HEK293T (cell line): ENCODE measurements at regions not wholly inside any gene's neighbourhood (a gene's known extent, or its start where the extent isn't known, plus 50 kb on each side); places are given as distances from the start of the nearest gene placed in this dataset.
A peak's percentile ranks its signal among the peaks of the same experiment; 100 is the strongest.

ENCODE experiments used
- CTCF ChIA-PET: fragments of 350-600 bp; formaldehyde crosslinking; extraction: SDS; loops from one replicate; lab custom pipeline; 2021; ENCODE audit warnings: antibody characterized with exemption, inconsistent platforms; lab: Yijun Ruan, JAX
- POLR2A ChIA-PET: fragments of 350-600 bp; formaldehyde crosslinking; extraction: SDS; loops from one replicate; lab custom pipeline; 2020; ENCODE audit warnings: antibody characterized with exemption, inconsistent platforms; lab: Yijun Ruan, JAX
- DNase-seq: peaks from one replicate; pipeline ENCODE4 v3.0.0; 2012; ENCODE audit warnings: mixed read lengths; ENCODE audit errors: extremely low spot score
- ARNT ChIP-seq: fragments of 450-650 bp; IDR thresholded peaks from 2 replicates; pipeline ENCODE4 v1.6.1; 2017; ENCODE audit warnings: mild to moderate bottlenecking
- BHLHE40 ChIP-seq: fragments of 450-650 bp; IDR thresholded peaks from 2 replicates; pipeline ENCODE4 v1.6.1; 2016; ENCODE audit warnings: mild to moderate bottlenecking, moderate library complexity, borderline replicate concordance
- CTBP1 ChIP-seq: fragments of 450-650 bp; IDR thresholded peaks from 2 replicates; pipeline ENCODE4 v1.6.1; 2016; ENCODE audit warnings: borderline replicate concordance
- ELF4 ChIP-seq: fragments of 450-650 bp; IDR thresholded peaks from 2 replicates; pipeline ENCODE4 v1.6.1; 2017; ENCODE audit warnings: antibody characterized with exemption
- FOXA1 ChIP-seq: fragments of 450-650 bp; IDR thresholded peaks from 2 replicates; pipeline ENCODE4 v1.6.1; 2016; ENCODE audit warnings: mild to moderate bottlenecking
- FOXK2 ChIP-seq: fragments of 450-650 bp; IDR thresholded peaks from 2 replicates; pipeline ENCODE4 v1.6.1; 2016; ENCODE audit warnings: mild to moderate bottlenecking
- FOXM1 ChIP-seq: fragments of 450-650 bp; IDR thresholded peaks from 2 replicates; pipeline ENCODE4 v1.6.1; 2017; ENCODE audit warnings: mild to moderate bottlenecking, borderline replicate concordance
- HDGF ChIP-seq: fragments of 450-650 bp; IDR thresholded peaks from 2 replicates; pipeline ENCODE4 v1.6.1; 2017; ENCODE audit warnings: antibody characterized with exemption, borderline replicate concordance
- L3MBTL2 ChIP-seq: fragments of 450-650 bp; conservative IDR thresholded peaks from 2 replicates; pipeline ENCODE4 v1.6.1; 2016; ENCODE audit warnings: mild to moderate bottlenecking
- LEF1 ChIP-seq: fragments of 450-650 bp; IDR thresholded peaks from 2 replicates; pipeline ENCODE4 v1.6.1; 2017; ENCODE audit warnings: mild to moderate bottlenecking, borderline replicate concordance
- NFRKB ChIP-seq: fragments of 450-650 bp; IDR thresholded peaks from 2 replicates; pipeline ENCODE4 v1.6.1; 2016; ENCODE audit warnings: mild to moderate bottlenecking, moderate library complexity
- PKNOX1 ChIP-seq: fragments of 450-650 bp; IDR thresholded peaks from 2 replicates; pipeline ENCODE4 v1.6.1; 2016
- SP1 ChIP-seq: fragments of 450-650 bp; IDR thresholded peaks from 2 replicates; pipeline ENCODE4 v1.6.1; 2017
- SUZ12 ChIP-seq: fragments of 450-650 bp; IDR thresholded peaks from 2 replicates; pipeline ENCODE4 v1.6.1; 2016; ENCODE audit warnings: mild to moderate bottlenecking
- TARDBP ChIP-seq: fragments of 450-650 bp; IDR thresholded peaks from 2 replicates; pipeline ENCODE4 v1.6.1; 2016
- ZNF384 ChIP-seq: fragments of 450-650 bp; IDR thresholded peaks from 2 replicates; pipeline ENCODE4 v1.6.1; 2016

GRCh38 chr13:91141543-91142061 is 205.9 kb upstream of the MIR17HG start:
- peak; percentile 61 for DNase-seq
- CTCF ChIA-PET: interaction anchor here (0.9 to 1.9 kb wide), 6 partner anchors 13 to 106 kb away, joined by 3 to 7 read pairs (median 4); no protein-coding TSS in a partner anchor
- TF ChIP-seq CTBP1 (peak; percentile 78), PKNOX1 (peak; percentile 96), ELF4 (no peak), ZNF384 (peak; percentile 72; the same call in 1 of the 2 replicates), FOXM1 (0 out of 2 replicates have a peak, but pooled peaks have one; percentile 54)
- POLR2A ChIA-PET: interaction anchor here (1.0 to 1.8 kb wide), 2 partner anchors 10 to 21 kb away, joined by 3 to 4 read pairs; no protein-coding TSS in a partner anchor

- POLR2A ChIA-PET: interaction anchor here (0.9 to 1.8 kb wide), 4 partner anchors 9 to 205 kb away, joined by 3 to 4 read pairs (median 4); partner anchors contain the start of gene MIR17HG
- TF ChIP-seq FOXM1 (no peak), PKNOX1 (peak; percentile 84), ZNF384 (no peak), FOXK2 (peak; percentile 56; the same call in 1 of the 2 replicates), FOXA1 (peak; percentile 28; the same call in 1 of the 2 replicates), CTBP1 (no peak; the same call in 1 of the 2 replicates), L3MBTL2 (0 out of 2 replicates have a peak, but pooled peaks have one; percentile 25), SUZ12 (no peak)
- CTCF ChIA-PET: interaction anchor here (1.0 to 1.5 kb wide), 6 partner anchors 9 to 105 kb away, joined by 3 to 6 read pairs (median 4); no protein-coding TSS in a partner anchor
- DNase-seq: no peak
Observed at GRCh38 chr13:91142572-91142971, 204.9 kb upstream of the MIR17HG start.

GRCh38 chr13:91144054-91144453 is 203.4 kb upstream of the MIR17HG start:
- no peak for DNase-seq
- TF ChIP-seq L3MBTL2: no peak
- no peak for TF ChIP-seq HDGF
- no peak for TF ChIP-seq PKNOX1
- TF ChIP-seq FOXA1: no peak
- TF ChIP-seq LEF1: no peak
- TF ChIP-seq SUZ12: no peak
- TF ChIP-seq ZNF384: no peak
- TF ChIP-seq BHLHE40: no peak
- no peak for TF ChIP-seq TARDBP
- no peak for TF ChIP-seq NFRKB
- TF ChIP-seq CTBP1: no peak
- no peak for TF ChIP-seq FOXK2
- no peak for TF ChIP-seq ARNT
- no peak for TF ChIP-seq SP1
- TF ChIP-seq FOXM1: no peak
- TF ChIP-seq ELF4: no peak
- POLR2A ChIA-PET: no interaction called here
- CTCF ChIA-PET: interaction anchor here (1.0 to 1.5 kb wide), 2 partner anchors 8 to 40 kb away, joined by 3 to 4 read pairs; no protein-coding TSS in a partner anchor

GRCh38 chr13:91144486-91144885 is 203.0 kb upstream of the MIR17HG start:
- no peak for DNase-seq
- no peak for TF ChIP-seq ELF4
- TF ChIP-seq BHLHE40: no peak
- no peak for TF ChIP-seq FOXA1
- TF ChIP-seq FOXM1: no peak
- no peak for TF ChIP-seq HDGF
- no peak for TF ChIP-seq SP1
- no peak for TF ChIP-seq FOXK2
- no peak for TF ChIP-seq LEF1
- TF ChIP-seq TARDBP: no peak
- no peak for TF ChIP-seq ARNT
- no peak for TF ChIP-seq L3MBTL2
- ChIA-PET POLR2A (no interaction called here), CTCF (interaction anchor here (1.0 kb wide), 1 partner anchor 40 kb away, joined by 3 read pairs; no protein-coding TSS in a partner anchor)

GRCh38 chr13:91145571-91146205 is 201.8 kb upstream of the MIR17HG start:
- no peak for DNase-seq
- TF ChIP-seq SP1 (no peak), ZNF384 (no peak), SUZ12 (no peak), LEF1 (no peak), FOXK2 (no peak), NFRKB (no peak), CTBP1 (no peak), PKNOX1 (no peak), FOXA1 (no peak), HDGF (no peak), BHLHE40 (no peak), ARNT (no peak), TARDBP (no peak), FOXM1 (no peak)
- CTCF ChIA-PET: interaction anchor here (0.6 to 1.7 kb wide), 4 partner anchors 9 to 17 kb away, joined by 3 to 7 read pairs (median 4); no protein-coding TSS in a partner anchor
- POLR2A ChIA-PET: interaction anchor here (1.4 kb wide), 1 partner anchor 8 kb away, joined by 4 read pairs; no protein-coding TSS in a partner anchor
